DOHH2 (cell line): ENCODE measurements at regions not wholly inside any gene's neighbourhood (a gene's known extent, or its start where the extent isn't known, plus 50 kb on each side); places are given as distances from the start of the nearest gene placed in this dataset.

Experiments used
- H3F3A ChIP-seq: fragments of 200-600 bp; sonication (generic), shearing (Covaris generic); 2 replicates; pipeline ENCODE4 v1.6.0; 2016; ENCODE audit warnings: antibody characterized with exemption, mild to moderate bottlenecking; ENCODE audit not compliant: control insufficient read depth, insufficient read depth
- H3K27ac ChIP-seq: fragments of 200-600 bp; sonication (generic); 2 replicates; pipeline ENCODE4 v1.5.1; 2014; ENCODE audit warnings: low read depth, mild to moderate bottlenecking, low read length, moderate library complexity
- H3K27me3 ChIP-seq: fragments of 200-600 bp; sonication (generic); 2 replicates; pipeline ENCODE4 v1.6.1; 2014; ENCODE audit warnings: mild to moderate bottlenecking, low read length, mixed read lengths; ENCODE audit not compliant: control insufficient read depth
- H3K36me3 ChIP-seq: fragments of 200-600 bp; sonication (generic); 2 replicates; pipeline ENCODE4 v1.6.1; 2014; ENCODE audit warnings: mild to moderate bottlenecking, low read length, moderate library complexity, mixed read lengths; ENCODE audit not compliant: control insufficient read depth
- H3K4me1 ChIP-seq: fragments of 200-600 bp; sonication (generic); 2 replicates; pipeline ENCODE4 v1.6.1; 2014; ENCODE audit warnings: mild to moderate bottlenecking, low read length, mixed read lengths; ENCODE audit not compliant: control insufficient read depth
- H3K4me2 ChIP-seq: fragments of 200-600 bp; sonication (generic); 2 replicates; pipeline ENCODE4 v1.6.0; 2014; ENCODE audit warnings: mild to moderate bottlenecking, low read length, moderate library complexity
- H3K4me3 ChIP-seq: fragments of 200-600 bp; sonication (generic); 2 replicates; pipeline ENCODE4 v1.5.1; 2014; ENCODE audit warnings: mild to moderate bottlenecking, low read length, mixed read lengths
- H3K79me2 ChIP-seq: fragments of 200-600 bp; sonication (generic); 2 replicates; pipeline ENCODE4 v1.6.1; 2014; ENCODE audit warnings: mild to moderate bottlenecking, low read length, mixed read lengths; ENCODE audit not compliant: control insufficient read depth
- H3K9me2 ChIP-seq: fragments of 200-600 bp; sonication (generic); replicated peaks from 2 replicates; pipeline ENCODE4 v1.6.1; 2014; ENCODE audit warnings: mild to moderate bottlenecking, low read length, mixed read lengths; ENCODE audit not compliant: control insufficient read depth
- H3K9me3 ChIP-seq: fragments of 200-600 bp; sonication (generic); 2 replicates; pipeline ENCODE4 v1.6.1; 2014; ENCODE audit warnings: antibody characterized with exemption, low read length, mixed read lengths; ENCODE audit not compliant: control insufficient read depth, insufficient read depth
- H4K20me1 ChIP-seq: fragments of 200-600 bp; sonication (generic); 2 replicates; pipeline ENCODE4 v1.6.0; 2014; ENCODE audit warnings: low read depth, mild to moderate bottlenecking, antibody characterized with exemption, low read length, moderate library complexity; ENCODE audit not compliant: control insufficient read depth, insufficient read depth
- EZH2phosphoT487 ChIP-seq: fragments of 200-600 bp; sonication (generic); IDR thresholded peaks from 2 replicates; pipeline ENCODE4 v1.6.1; 2017; ENCODE audit warnings: borderline replicate concordance, mild to moderate bottlenecking, antibody characterized with exemption, low read length, moderate library complexity, mixed read lengths
- TF ChIP-seq, protein P1 (sequence below): fragments of 200-600 bp; sonication (generic); IDR thresholded peaks from one replicate; pipeline ENCODE4 v1.5.1; 2014; ENCODE audit warnings: antibody characterized with exemption, mild to moderate bottlenecking, low read depth, low read length; ENCODE audit not compliant: poor library complexity, severe bottlenecking

GRCh38 chr6:37557645-37558114 lies 58.0 kb upstream of the CCDC167 start:
- Histone ChIP-seq H3K79me2 (no peaks in the 10 kb centered on the region), H3K27me3 (peaks cover 98% of the 10 kb centered on the region), H3K27ac (no peak overlapping the region), H3K9me2 (no peaks in the 10 kb centered on the region), H3K4me2 (no peak overlapping the region), H3F3A (no peaks in the 10 kb centered on the region), H4K20me1 (no peaks in the 10 kb centered on the region; the same call in 1 of the 2 replicates), H3K4me1 (peaks cover 34% of the 10 kb centered on the region), H3K9me3 (peaks cover 4% of the 10 kb centered on the region; the same call in 1 of the 2 replicates), H3K4me3 (no peak overlapping the region), H3K36me3 (no peaks in the 10 kb centered on the region)
- TF ChIP-seq, protein P1, sequence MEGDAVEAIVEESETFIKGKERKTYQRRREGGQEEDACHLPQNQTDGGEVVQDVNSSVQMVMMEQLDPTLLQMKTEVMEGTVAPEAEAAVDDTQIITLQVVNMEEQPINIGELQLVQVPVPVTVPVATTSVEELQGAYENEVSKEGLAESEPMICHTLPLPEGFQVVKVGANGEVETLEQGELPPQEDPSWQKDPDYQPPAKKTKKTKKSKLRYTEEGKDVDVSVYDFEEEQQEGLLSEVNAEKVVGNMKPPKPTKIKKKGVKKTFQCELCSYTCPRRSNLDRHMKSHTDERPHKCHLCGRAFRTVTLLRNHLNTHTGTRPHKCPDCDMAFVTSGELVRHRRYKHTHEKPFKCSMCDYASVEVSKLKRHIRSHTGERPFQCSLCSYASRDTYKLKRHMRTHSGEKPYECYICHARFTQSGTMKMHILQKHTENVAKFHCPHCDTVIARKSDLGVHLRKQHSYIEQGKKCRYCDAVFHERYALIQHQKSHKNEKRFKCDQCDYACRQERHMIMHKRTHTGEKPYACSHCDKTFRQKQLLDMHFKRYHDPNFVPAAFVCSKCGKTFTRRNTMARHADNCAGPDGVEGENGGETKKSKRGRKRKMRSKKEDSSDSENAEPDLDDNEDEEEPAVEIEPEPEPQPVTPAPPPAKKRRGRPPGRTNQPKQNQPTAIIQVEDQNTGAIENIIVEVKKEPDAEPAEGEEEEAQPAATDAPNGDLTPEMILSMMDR = no peak
- TF ChIP-seq EZH2phosphoT487 = 0 out of 2 replicates have a peak, but pooled peaks have one; percentile 61

DNA sequence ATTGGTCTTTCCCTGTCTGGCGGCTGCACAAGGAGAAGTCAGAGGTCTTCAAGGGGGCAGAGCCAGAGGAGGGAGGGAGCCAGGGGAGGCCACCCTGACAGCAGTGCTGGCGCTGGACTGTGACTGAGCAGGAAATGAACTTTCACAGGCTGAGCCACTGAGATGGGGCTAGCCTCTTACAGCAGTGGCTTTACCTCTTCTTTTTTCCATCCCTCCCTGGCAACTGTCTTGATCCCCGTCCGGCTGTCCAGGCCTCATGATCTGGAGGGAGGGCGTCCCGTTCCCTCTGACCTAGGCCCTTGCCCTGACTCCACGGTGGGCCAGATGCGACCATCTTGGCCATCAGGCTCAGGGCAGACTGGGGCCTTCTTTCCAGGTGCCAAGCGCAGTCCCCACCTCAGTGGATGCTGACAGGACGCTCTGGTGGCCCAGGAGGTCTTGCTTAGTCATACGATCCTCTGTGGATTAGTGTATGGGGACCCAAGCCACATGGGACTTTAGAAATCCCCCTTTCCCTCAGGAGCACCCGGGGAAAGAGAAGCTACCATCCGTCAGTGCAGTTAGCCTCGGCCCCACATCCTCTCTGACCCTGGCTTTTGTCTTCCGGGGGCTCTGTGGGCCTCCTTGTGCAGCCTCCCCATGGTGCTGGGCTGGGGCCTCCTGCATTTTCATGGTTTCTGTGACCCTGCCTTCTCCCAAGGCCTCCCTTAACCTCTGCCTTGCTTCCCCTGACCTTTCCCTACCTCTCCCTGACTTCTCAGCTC lies 57.4 kb upstream of the CCDC167 start:
- Histone ChIP-seq H3K27me3 (peaks cover 96% of the 10 kb centered on the region), H4K20me1 (no peaks in the 10 kb centered on the region; the same call in 1 of the 2 replicates), H3F3A (no peaks in the 10 kb centered on the region), H3K9me2 (no peaks in the 10 kb centered on the region), H3K4me2 (no peak overlapping the region), H3K4me1 (peaks cover 34% of the 10 kb centered on the region), H3K79me2 (no peaks in the 10 kb centered on the region), H3K36me3 (no peaks in the 10 kb centered on the region), H3K4me3 (no peak overlapping the region), H3K9me3 (peaks cover 4% of the 10 kb centered on the region; the same call in 1 of the 2 replicates), H3K27ac (no peak overlapping the region)
- TF ChIP-seq EZH2phosphoT487 = no peak
- TF ChIP-seq, protein P1 = no peak

GRCh38 chr6:37555040-37555781 lies 55.5 kb upstream of the CCDC167 start:
- Histone ChIP-seq H3K4me1 (peaks cover 34% of the 10 kb centered on the region), H3K4me3 (no peak overlapping the region), H3K4me2 (no peak overlapping the region)

More at GRCh38 chr6:37555040-37555781, 55.5 kb upstream of the CCDC167 start:
- no peaks in the 10 kb centered on the region; the same call in 1 of the 2 replicates for H4K20me1 ChIP-seq
- H3K27ac ChIP-seq = no peak overlapping the region
- no peaks in the 10 kb centered on the region for H3K9me2 ChIP-seq
- no peaks in the 10 kb centered on the region for H3K36me3 ChIP-seq
- no peaks in the 10 kb centered on the region for H3K9me3 ChIP-seq
- TF ChIP-seq, protein P1 = no peak
- TF ChIP-seq EZH2phosphoT487 = 0 out of 2 replicates have a peak, but pooled peaks have one; percentile 13
- H3F3A ChIP-seq = no peaks in the 10 kb centered on the region
- no peaks in the 10 kb centered on the region for H3K79me2 ChIP-seq
- H3K27me3 ChIP-seq = peaks cover 94% of the 10 kb centered on the region
